Fibroblast of upper back skin (primary cell): ENCODE measurements at regions not wholly inside any gene's neighbourhood (a gene's known extent, or its start where the extent isn't known, plus 50 kb on each side); places are given as distances from the start of the nearest gene placed in this dataset.
A peak's percentile ranks its signal among the peaks of the same experiment; 100 is the strongest.
"Not testable (repeated sequence)": the region's sequence is repeated elsewhere in the genome, so short reads cannot be mapped to it uniquely, and the experiment has no call there.

Experiments
- DNase-seq: peaks from one replicate; pipeline ENCODE4 v3.0.0-alpha.2; 2013

GRCh38 chrX:500481-501010 is 113.8 kb upstream of the PPP2R3B start:
- no peak for DNase-seq

GRCh38 chrX:506341-506740 is 119.6 kb upstream of the PPP2R3B start:
- no peak for DNase-seq

- no peak for DNase-seq
Observed at GRCh38 chrX:508163-508562, 121.5 kb upstream of the PPP2R3B start.

- DNase-seq: not testable (repeated sequence)
Observed at GRCh38 chrX:508821-509220, 121.8 kb upstream of the SHOX start.

GRCh38 chrX:511089-511488 is 119.5 kb upstream of the SHOX start:
- DNase-seq: not testable (repeated sequence)

- DNase-seq: no peak
Observed at GRCh38 chrX:518319-518718, 112.3 kb upstream of the SHOX start.

- peak; percentile 29 for DNase-seq
Observed at GRCh38 chrX:519741-520140, 110.8 kb upstream of the SHOX start.

GRCh38 chrX:522456-522855 is 108.1 kb upstream of the SHOX start:
- DNase-seq: no peak

GRCh38 chrX:525134-525533 is 105.5 kb upstream of the SHOX start:
- DNase-seq: no peak

GRCh38 chrX:526295-527224 is 104.0 kb upstream of the SHOX start:
- DNase-seq: no peak

GRCh38 chrX:530726-531610 is 99.6 kb upstream of the SHOX start:
- no peak for DNase-seq

- no peak for DNase-seq
Observed at GRCh38 chrX:531611-531936, 99.0 kb upstream of the SHOX start.

- no peak for DNase-seq
Observed at GRCh38 chrX:534804-535203, 95.8 kb upstream of the SHOX start.

- no peak for DNase-seq
Observed at GRCh38 chrX:536616-537015, 94.0 kb upstream of the SHOX start.

GRCh38 chrX:537151-537550 is 93.4 kb upstream of the SHOX start:
- DNase-seq: no peak

- no peak for DNase-seq
Observed at GRCh38 chrX:538311-538710, 92.3 kb upstream of the SHOX start.

- DNase-seq: not testable (repeated sequence)
Observed at GRCh38 chrX:541006-541405, 89.6 kb upstream of the SHOX start.

- no peak for DNase-seq
Observed at GRCh38 chrX:542179-542578, 88.4 kb upstream of the SHOX start.

- DNase-seq: peak; percentile 6
Observed at GRCh38 chrX:545452-545885, 85.1 kb upstream of the SHOX start.

GRCh38 chrX:550514-550913 is 80.1 kb upstream of the SHOX start:
- DNase-seq: no peak

GRCh38 chrX:551306-551705 is 79.3 kb upstream of the SHOX start:
- no peak for DNase-seq

GRCh38 chrX:552496-552895 is 78.1 kb upstream of the SHOX start:
- DNase-seq: no peak

- DNase-seq: no peak
Observed at GRCh38 chrX:554271-554670, 76.3 kb upstream of the SHOX start.
